SK-N-MC (cell line): ENCODE measurements at regions not wholly inside any gene's neighbourhood (a gene's known extent, or its start where the extent isn't known, plus 50 kb on each side); places are given as distances from the start of the nearest gene placed in this dataset.

Source experiments
- EZH2 ChIP-seq: fragments of 200-600 bp; sonication (generic); IDR thresholded peaks from one replicate; pipeline ENCODE4 v1.6.1; 2017; ENCODE audit warnings: antibody characterized with exemption
- FOXP2 ChIP-seq: optimal IDR thresholded peaks from 2 replicates; pipeline ENCODE3; 2011; ENCODE audit warnings: mild to moderate bottlenecking, moderate library complexity; ENCODE audit not compliant: insufficient read depth; ENCODE audit errors: extremely low read length, control extremely low read depth
- POLR2AphosphoS5 ChIP-seq: IDR thresholded peaks from 2 replicates; pipeline ENCODE4 v1.6.1; 2012; ENCODE audit warnings: mild to moderate bottlenecking, low read depth, low read length, borderline replicate concordance

DNA sequence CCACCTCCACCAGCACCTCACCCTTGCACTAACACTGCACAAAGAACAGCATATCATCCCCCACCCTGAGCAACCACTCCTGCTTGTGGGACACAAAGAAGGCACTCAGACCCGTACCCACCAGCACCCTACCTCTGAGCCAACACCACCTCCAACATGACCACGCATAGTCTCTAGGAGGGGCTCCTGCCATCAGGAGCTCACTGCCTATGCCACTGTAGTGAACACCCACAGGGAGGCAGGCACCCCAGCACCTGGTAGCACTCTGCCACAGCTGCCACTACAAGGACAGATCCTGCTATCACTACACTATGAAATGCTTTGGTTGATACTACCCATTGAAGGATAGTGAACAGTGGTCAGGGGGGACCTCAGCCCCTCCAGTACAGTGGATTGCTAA lies 395.6 kb upstream of the GRAMD2B start:
- TF ChIP-seq EZH2 (no peak), POLR2AphosphoS5 (no peak), FOXP2 (no peak)
